Endodermal cell (in vitro differentiated cells): ENCODE measurements at regions not wholly inside any gene's neighbourhood (a gene's known extent, or its start where the extent isn't known, plus 50 kb on each side); places are given as distances from the start of the nearest gene placed in this dataset.

ENCODE experiments used
- DNase-seq: peaks from one replicate; pipeline ENCODE4 v3.0.0-alpha.2; 2017
- H3K27ac ChIP-seq: 2 replicates; pipeline ENCODE4 v1.5.1; 2013; ENCODE audit warnings: mild to moderate bottlenecking, low read depth, low read length, moderate library complexity
- H3K27me3 ChIP-seq: 2 replicates; pipeline ENCODE4 v1.6.1; 2013; ENCODE audit warnings: mild to moderate bottlenecking, low read length, moderate library complexity; ENCODE audit not compliant: insufficient read depth, control insufficient read depth, poor library complexity, severe bottlenecking
- H3K36me3 ChIP-seq: 2 replicates; pipeline ENCODE4 v1.7.0; 2013; ENCODE audit warnings: mild to moderate bottlenecking, low read length, moderate library complexity; ENCODE audit not compliant: control insufficient read depth, insufficient read depth
- H3K4me1 ChIP-seq: one replicate; pipeline ENCODE4 v1.7.0; 2013; ENCODE audit warnings: low read length; ENCODE audit not compliant: control insufficient read depth, insufficient read depth
- H3K4me3 ChIP-seq: 2 replicates; pipeline ENCODE4 v1.5.1; 2013; ENCODE audit warnings: mild to moderate bottlenecking, low read length, moderate library complexity
- H3K9ac ChIP-seq: 2 replicates; pipeline ENCODE4 v1.6.1; 2013; ENCODE audit warnings: mild to moderate bottlenecking, low read length, moderate library complexity; ENCODE audit not compliant: poor library complexity, severe bottlenecking; ENCODE audit errors: extremely low read depth
- H3K9me3 ChIP-seq: 2 replicates; pipeline ENCODE4 v1.6.1; 2013; ENCODE audit warnings: mild to moderate bottlenecking, low read length, moderate library complexity; ENCODE audit not compliant: control insufficient read depth
- H3K27ac Mint-ChIP-seq: 2 replicates; pipeline ENCODE4 v1.8.0; 2020; ENCODE audit warnings: mixed read lengths
- H3K27me3 Mint-ChIP-seq: 2 replicates; pipeline ENCODE4 v1.8.0; 2021; ENCODE audit warnings: mild to moderate bottlenecking, mixed read lengths; ENCODE audit not compliant: insufficient read depth
- H3K36me3 Mint-ChIP-seq: 2 replicates; pipeline ENCODE4 v1.8.0; 2020; ENCODE audit warnings: low read depth, mixed read lengths
- H3K4me1 Mint-ChIP-seq: 2 replicates; pipeline ENCODE4 v1.8.0; 2020; ENCODE audit warnings: mixed read lengths
- H3K4me3 Mint-ChIP-seq: 2 replicates; pipeline ENCODE4 v1.8.0; 2020; ENCODE audit warnings: mild to moderate bottlenecking, moderate library complexity, mixed read lengths
- H3K9me3 Mint-ChIP-seq: 2 replicates; pipeline ENCODE4 v1.8.0; 2020; ENCODE audit warnings: mild to moderate bottlenecking, mixed read lengths
- CTCF ChIP-seq: fragments of 200-600 bp; sonication (generic); conservative IDR thresholded peaks from 2 replicates; pipeline ENCODE4 v1.5.0; 2021; ENCODE audit warnings: antibody characterized with exemption, mild to moderate bottlenecking
- whole genome bisulfite sequencing, 2 experiments: methylation state at CpG; one replicate each; pipeline versions ENCODE4 v1.1.5 to v1.1.7; 2013; ENCODE audit warnings: missing lambda C conversion rate in 2 of 2, mixed read lengths in 1 of 2; ENCODE audit not compliant: insufficient coverage in 1 of 2, insufficient read length in 1 of 2; 5-methylcytosine and 5-hydroxymethylcytosine counted together

GRCh38 chr14:42671636-42672035, 1065.0 kb downstream of the LRFN5 start:
- Mint-ChIP-seq H3K4me1 (peaks cover 8% of the 10 kb centered on the region), H3K9me3 (peaks cover 22% of the 10 kb centered on the region), H3K27ac (no peak overlapping the region), H3K4me3 (no peak overlapping the region), H3K36me3 (peaks cover 6% of the 10 kb centered on the region), H3K27me3 (no peaks in the 10 kb centered on the region)
- peaks cover 24% of the 10 kb centered on the region for H3K9me3 ChIP-seq
- no peak overlapping the region for H3K9ac ChIP-seq
- H3K36me3 ChIP-seq: no peaks in the 10 kb centered on the region
- H3K27ac ChIP-seq: no peak overlapping the region
- no peak overlapping the region for H3K4me3 ChIP-seq
- DNase-seq: no peak
- H3K4me1 ChIP-seq: no peaks in the 10 kb centered on the region
- no peak for TF ChIP-seq CTCF
- no peaks in the 10 kb centered on the region for H3K27me3 ChIP-seq

GRCh38 chr14:42665083-42665482, 1058.4 kb downstream of the LRFN5 start:
- H3K4me3 ChIP-seq: no peak overlapping the region
- TF ChIP-seq CTCF: no peak

GRCh38 chr14:42664190-42664589, 1057.5 kb downstream of the LRFN5 start:
- WGBS, 2 experiments: 20% methylated on average over 1 of the region's 1 CpG
- Histone ChIP-seq H3K27me3 (no peaks in the 10 kb centered on the region), H3K9ac (no peak overlapping the region), H3K36me3 (no peaks in the 10 kb centered on the region), H3K9me3 (peaks cover 23% of the 10 kb centered on the region), H3K27ac (no peak overlapping the region), H3K4me3 (no peak overlapping the region), H3K4me1 (no peaks in the 10 kb centered on the region)
- no peak for DNase-seq
- peaks cover 15% of the 10 kb centered on the region for H3K4me1 Mint-ChIP-seq
- no peaks in the 10 kb centered on the region for H3K36me3 Mint-ChIP-seq
- peaks cover 9% of the 10 kb centered on the region for H3K27me3 Mint-ChIP-seq
- peaks cover 12% of the 10 kb centered on the region for H3K9me3 Mint-ChIP-seq
- no peak overlapping the region for H3K27ac Mint-ChIP-seq
- no peak for TF ChIP-seq CTCF
- no peak overlapping the region for H3K4me3 Mint-ChIP-seq

More at GRCh38 chr14:42665083-42665482, 1058.4 kb downstream of the LRFN5 start:
- DNase-seq: no peak
- H3K36me3 Mint-ChIP-seq: no peaks in the 10 kb centered on the region
- H3K9me3 Mint-ChIP-seq: peaks cover 12% of the 10 kb centered on the region
- H3K4me3 Mint-ChIP-seq: no peak overlapping the region
- Histone ChIP-seq H3K9me3 (peaks cover 23% of the 10 kb centered on the region), H3K27me3 (no peaks in the 10 kb centered on the region), H3K27ac (no peak overlapping the region), H3K36me3 (no peaks in the 10 kb centered on the region), H3K9ac (no peak overlapping the region), H3K4me1 (no peaks in the 10 kb centered on the region)
- H3K27me3 Mint-ChIP-seq: peaks cover 6% of the 10 kb centered on the region
- H3K27ac Mint-ChIP-seq: no peak overlapping the region
- H3K4me1 Mint-ChIP-seq: peaks cover 15% of the 10 kb centered on the region
